ENCODE measurements at regions not wholly inside any gene's neighbourhood (a gene's known extent, or its start where the extent isn't known, plus 50 kb on each side); places are given as distances from the start of the nearest gene placed in this dataset.
"Not testable (repeated sequence)": the region's sequence is repeated elsewhere in the genome, so short reads cannot be mapped to it uniquely, and the experiment has no call there.

DNA sequence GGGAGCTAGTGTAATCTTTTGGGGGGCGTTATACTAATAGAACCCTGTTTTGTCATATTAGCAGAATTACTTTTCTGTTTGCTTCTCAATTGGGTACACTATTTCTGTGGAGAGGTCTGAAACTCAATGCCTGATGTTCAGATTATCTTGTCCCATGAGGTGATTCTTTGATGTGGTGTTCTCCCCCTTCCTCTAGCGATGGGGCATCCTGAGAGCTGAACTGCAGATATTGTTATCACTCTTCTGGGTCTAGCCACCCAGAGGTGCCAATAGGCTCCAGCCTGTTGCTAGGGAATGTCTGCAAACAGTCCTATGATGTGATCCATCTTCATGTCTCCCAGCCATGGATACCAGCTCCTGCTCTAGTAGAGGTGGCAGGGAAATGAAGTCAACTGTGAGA lies 233.1 kb upstream of the RASA1 start:
- no peaks in the 10 kb centered on the region for H3K27me3 ChIP-seq (ENCODE audit: insufficient read depth in 3 of 3, low read length in 2 of 3)
- intact Hi-C loops (cut with DNase I) = no loop called here

DNA sequence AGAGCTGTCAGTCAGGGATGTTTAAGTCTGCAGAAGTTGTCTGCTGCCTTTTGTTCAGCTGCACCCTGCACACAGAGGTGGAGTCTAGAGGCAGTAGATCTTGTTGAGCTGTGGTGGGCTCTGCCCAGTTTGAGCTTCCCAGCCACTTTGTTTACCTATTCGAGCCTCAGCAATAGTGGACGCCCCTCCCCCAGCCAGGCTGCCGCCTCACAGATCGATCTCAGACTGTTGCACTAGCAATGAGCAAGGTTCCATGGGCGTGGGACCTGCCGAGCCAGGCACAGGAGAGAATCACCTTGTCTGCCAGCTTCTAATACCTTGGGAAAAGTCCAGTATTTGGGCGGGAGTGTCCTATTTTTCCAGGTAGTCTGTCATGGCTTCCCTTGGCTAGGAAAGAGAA lies 225.1 kb upstream of the RASA1 start:
- Histone ChIP-seq H3K4me3 (no peak overlapping the region), H3K36me3 (ENCODE audit: insufficient read depth in 1 of 2, low read depth in 1 of 2) (no peaks in the 10 kb centered on the region), H3K27me3 (ENCODE audit: insufficient read depth in 3 of 3, low read length in 2 of 3) (no peaks in the 10 kb centered on the region), H3K9me3 (no peaks in the 10 kb centered on the region), H3K27ac (no peak overlapping the region), H3K4me1 (no peaks in the 10 kb centered on the region)
- WGBS, 3 donors = 76 to 85% (median 84%) methylated on average over 7 of the region's 7 CpGs
- ATAC-seq = no peak
- intact Hi-C loops (cut with DNase I) = no loop called here
- TF ChIP-seq, protein P1, sequence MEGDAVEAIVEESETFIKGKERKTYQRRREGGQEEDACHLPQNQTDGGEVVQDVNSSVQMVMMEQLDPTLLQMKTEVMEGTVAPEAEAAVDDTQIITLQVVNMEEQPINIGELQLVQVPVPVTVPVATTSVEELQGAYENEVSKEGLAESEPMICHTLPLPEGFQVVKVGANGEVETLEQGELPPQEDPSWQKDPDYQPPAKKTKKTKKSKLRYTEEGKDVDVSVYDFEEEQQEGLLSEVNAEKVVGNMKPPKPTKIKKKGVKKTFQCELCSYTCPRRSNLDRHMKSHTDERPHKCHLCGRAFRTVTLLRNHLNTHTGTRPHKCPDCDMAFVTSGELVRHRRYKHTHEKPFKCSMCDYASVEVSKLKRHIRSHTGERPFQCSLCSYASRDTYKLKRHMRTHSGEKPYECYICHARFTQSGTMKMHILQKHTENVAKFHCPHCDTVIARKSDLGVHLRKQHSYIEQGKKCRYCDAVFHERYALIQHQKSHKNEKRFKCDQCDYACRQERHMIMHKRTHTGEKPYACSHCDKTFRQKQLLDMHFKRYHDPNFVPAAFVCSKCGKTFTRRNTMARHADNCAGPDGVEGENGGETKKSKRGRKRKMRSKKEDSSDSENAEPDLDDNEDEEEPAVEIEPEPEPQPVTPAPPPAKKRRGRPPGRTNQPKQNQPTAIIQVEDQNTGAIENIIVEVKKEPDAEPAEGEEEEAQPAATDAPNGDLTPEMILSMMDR (IDR thresholded peaks at IDR 0.05) = no peak
- no peak for DNase-seq

More for the DNA sequence above, 233.1 kb upstream of the RASA1 start:
- H3K27ac ChIP-seq = no peak overlapping the region
- TF ChIP-seq, protein P1 (IDR thresholded peaks at IDR 0.05) = no peak
- 74 to 87% (median 85%) methylated on average over 2 of the region's 2 CpGs for WGBS, 3 donors
- no peaks in the 10 kb centered on the region for H3K9me3 ChIP-seq
- H3K4me1 ChIP-seq = no peaks in the 10 kb centered on the region
- no peaks in the 10 kb centered on the region for H3K36me3 ChIP-seq (ENCODE audit: insufficient read depth in 1 of 2, low read depth in 1 of 2)
- no peak for DNase-seq
- ATAC-seq = no peak
- H3K4me3 ChIP-seq = no peak overlapping the region

DNA sequence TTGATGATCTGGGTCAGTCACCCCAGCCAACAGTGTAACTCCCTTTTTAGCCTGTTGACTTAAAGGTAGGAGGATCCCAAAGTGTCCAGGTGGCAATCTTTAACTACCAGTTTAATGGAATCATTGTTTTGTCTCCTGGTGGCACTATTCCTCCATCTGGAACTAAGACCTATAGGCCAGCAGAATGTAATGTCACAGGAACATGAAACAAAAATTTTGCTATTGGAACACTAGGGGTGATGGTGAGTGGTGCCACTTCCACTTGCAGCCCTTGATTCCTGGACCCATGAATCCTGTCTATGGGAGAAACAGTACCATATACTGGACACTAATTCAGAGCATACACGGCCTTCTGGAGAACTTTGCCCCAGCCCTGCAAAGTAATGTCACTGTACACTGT lies 219.5 kb upstream of the RASA1 start:
- intact Hi-C loops (cut with DNase I) = no loop called here
- no peak overlapping the region for H3K4me3 ChIP-seq
- no peaks in the 10 kb centered on the region for H3K27me3 ChIP-seq (ENCODE audit: insufficient read depth in 3 of 3, low read length in 2 of 3)
- WGBS, 3 donors = 77 to 84% (median 82%) methylated on average over 1 of the region's 1 CpG
- TF ChIP-seq, protein P1 (IDR thresholded peaks at IDR 0.05) = no peak
- no peaks in the 10 kb centered on the region for H3K36me3 ChIP-seq (ENCODE audit: insufficient read depth in 1 of 2, low read depth in 1 of 2)
- H3K27ac ChIP-seq = no peak overlapping the region
- DNase-seq (no peak), ATAC-seq (no peak)
- no peaks in the 10 kb centered on the region for H3K4me1 ChIP-seq
- H3K9me3 ChIP-seq = no peaks in the 10 kb centered on the region

DNA sequence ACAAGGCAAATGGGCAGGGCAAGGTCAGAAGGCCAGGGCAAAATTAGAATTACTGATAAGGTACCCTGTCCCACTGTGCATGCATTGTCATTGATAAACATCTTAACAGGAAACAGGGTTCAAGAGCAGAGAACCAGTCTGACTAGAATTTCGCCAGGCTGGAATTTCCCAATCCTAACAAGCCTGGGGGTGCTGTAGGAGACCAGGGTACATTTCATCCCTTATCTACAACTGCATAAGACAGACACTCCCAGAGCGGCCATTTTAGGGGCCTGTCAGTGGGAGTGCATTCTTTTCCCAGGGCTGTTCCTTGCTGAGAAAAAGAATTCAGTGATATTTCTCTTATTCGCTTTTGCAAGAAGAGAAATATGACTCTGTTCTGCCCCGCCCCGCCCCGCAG lies 218.7 kb upstream of the RASA1 start:
- WGBS, 3 donors = 79 to 92% (median 90%) methylated on average over 6 of the region's 6 CpGs
- H3K4me1 ChIP-seq; intact Hi-C loops (cut with DNase I); DNase-seq; ATAC-seq; H3K9me3 ChIP-seq; H3K4me3 ChIP-seq; H3K36me3 ChIP-seq (ENCODE audit: insufficient read depth in 1 of 2, low read depth in 1 of 2); H3K27me3 ChIP-seq (ENCODE audit: insufficient read depth in 3 of 3, low read length in 2 of 3); H3K27ac ChIP-seq: not testable (repeated sequence)

DNA sequence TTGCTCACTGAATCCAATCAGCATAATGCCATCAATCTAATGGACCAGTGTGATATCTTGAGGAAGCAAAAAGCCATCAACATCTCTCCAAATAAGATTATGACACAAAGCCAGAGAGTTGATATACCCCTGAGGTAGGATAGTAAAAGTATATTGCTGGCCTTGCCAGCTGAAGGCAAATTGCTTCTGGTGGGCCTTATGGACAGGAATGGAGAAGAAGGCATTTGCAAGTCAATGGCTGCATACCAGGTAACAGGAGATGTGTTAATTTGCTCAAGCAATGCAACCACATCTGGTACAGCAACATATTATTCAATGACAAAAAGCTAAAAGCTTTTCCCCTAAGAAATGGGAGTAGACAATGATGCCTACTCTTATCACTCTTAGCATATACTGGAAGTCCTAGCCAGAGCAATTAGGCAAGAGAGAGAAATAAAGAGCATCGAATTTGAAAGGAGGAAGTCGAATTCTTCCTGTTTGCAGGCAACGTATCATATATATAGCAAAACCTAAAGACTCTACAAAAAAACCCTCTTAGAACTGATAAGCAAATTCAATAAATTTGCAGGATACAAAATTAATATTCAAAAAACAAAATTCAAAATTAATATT lies 216.1 kb upstream of the RASA1 start:
- no peak for ATAC-seq
- no peak for DNase-seq
- TF ChIP-seq, protein P1 (IDR thresholded peaks at IDR 0.05) = no peak
- H3K4me1 ChIP-seq = no peaks in the 10 kb centered on the region
- H3K4me3 ChIP-seq = no peak overlapping the region
- H3K36me3 ChIP-seq (ENCODE audit: insufficient read depth in 1 of 2, low read depth in 1 of 2) = no peaks in the 10 kb centered on the region
- no peaks in the 10 kb centered on the region for H3K27me3 ChIP-seq (ENCODE audit: insufficient read depth in 3 of 3, low read length in 2 of 3)
- 83 to 85% (median 84%) methylated on average over 3 of the region's 3 CpGs for WGBS, 3 donors
- intact Hi-C loops (cut with DNase I) = no loop called here
- H3K27ac ChIP-seq = no peak overlapping the region
- H3K9me3 ChIP-seq = no peaks in the 10 kb centered on the region
